CD4-positive, alpha-beta T cell treated with Interleukin-15 for 1 hour (primary cell): ENCODE measurements at regions not wholly inside any gene's neighbourhood (a gene's known extent, or its start where the extent isn't known, plus 50 kb on each side); places are given as distances from the start of the nearest gene placed in this dataset.

Experiments
- DNase-seq: peaks from one replicate; pipeline ENCODE4 v3.0.0-alpha.2; 2020

- no peak for DNase-seq
Measured at GRCh38 chr4:57658673-57659072, 548.5 kb upstream of the IGFBP7 start.

GRCh38 chr4:57658188-57658587 lies 548.0 kb upstream of the IGFBP7 start:
- DNase-seq, result no peak

- DNase-seq, result no peak
Measured at GRCh38 chr4:57655342-57655741, 545.2 kb upstream of the IGFBP7 start.

- no peak for DNase-seq
Measured at GRCh38 chr4:57652779-57653178, 542.6 kb upstream of the IGFBP7 start.

GRCh38 chr4:57640391-57641100 lies 530.4 kb upstream of the IGFBP7 start:
- no peak for DNase-seq

DNA sequence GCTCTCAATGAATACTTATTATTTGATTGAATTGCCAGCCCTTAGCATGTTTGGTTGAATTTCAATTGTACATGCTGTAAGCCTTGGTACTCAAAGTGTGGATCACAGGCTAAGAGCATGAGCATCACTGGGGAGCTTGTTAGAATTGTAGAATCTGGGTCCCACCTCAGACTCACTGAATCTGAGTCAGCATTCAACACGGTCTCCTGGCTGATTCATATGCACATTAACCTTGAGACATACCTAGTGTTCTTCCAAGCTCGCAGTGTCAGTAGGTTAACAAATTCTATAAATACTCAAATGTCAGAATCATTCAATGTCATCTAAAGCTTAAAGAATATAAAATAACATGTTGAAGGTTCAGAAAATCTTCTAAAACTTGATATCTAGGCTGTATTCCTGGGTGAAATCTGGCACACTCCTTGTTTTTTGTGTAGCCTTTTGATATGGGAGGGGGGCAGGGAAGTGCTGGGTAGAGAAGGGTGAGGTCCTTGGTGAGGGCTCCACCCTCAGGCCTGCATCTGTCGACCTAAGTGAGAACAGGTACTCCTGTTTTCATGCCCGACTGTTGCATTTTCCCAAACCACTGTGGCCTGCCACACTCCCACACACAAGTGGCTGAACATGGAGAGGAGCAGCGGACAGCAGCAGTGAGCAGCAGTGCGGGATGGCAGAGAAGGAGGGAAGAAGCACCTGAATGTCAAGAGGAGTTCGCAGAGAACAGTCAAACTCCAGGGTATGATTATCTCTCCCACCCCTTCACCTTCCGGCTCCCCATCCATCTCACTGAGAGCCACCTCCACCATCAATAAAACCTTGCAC lies 529.6 kb upstream of the IGFBP7 start:
- no peak for DNase-seq

DNA sequence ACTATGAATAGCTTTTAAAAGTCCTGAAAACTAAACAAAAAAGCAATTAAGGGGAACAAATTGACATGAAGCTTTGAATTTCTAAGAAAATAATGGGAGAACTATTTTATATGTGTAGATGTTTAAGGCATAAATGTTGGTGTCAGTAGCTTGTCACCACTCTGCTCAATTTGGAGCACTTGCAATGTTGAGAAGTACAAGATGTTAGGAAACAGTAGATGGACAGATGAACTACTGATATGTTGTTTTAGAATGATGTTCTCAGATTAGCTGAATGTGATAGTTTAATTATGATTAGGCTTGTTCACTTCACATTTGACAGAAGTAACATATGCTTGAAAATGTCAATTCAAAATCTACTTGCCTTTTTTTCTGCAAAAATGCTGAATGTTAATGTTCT lies 525.7 kb upstream of the IGFBP7 start:
- DNase-seq, result no peak

DNA sequence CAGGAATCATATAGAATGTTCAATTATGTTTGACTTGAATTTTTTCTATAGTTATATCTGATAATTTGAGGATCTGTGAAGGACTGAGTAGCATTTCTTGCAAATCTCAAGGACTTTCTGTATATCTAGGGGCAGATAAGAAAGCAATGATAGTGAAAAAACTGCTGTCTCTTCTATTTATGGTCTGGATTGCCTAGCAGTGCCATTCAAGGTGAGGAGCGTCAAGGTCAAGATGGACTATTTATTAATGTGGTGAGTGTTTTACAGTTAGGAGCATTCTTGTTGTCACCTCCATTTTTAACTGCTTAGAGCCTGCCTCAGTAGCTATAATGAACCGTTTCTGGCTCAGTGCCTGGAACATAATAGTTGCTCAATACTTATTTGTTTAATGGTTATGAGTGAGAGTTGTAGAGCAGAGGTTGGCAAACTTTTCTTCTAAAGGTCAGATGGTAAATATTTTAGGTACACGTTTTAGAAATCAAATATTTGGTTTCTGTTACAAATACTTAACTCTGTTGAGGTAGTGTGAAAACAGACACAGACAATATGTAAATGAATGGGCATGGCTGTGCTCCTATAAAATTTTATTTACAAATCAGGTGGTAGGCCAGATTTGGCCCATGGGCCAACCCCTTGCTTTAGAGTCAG lies 523.2 kb upstream of the IGFBP7 start:
- DNase-seq, result no peak

DNA sequence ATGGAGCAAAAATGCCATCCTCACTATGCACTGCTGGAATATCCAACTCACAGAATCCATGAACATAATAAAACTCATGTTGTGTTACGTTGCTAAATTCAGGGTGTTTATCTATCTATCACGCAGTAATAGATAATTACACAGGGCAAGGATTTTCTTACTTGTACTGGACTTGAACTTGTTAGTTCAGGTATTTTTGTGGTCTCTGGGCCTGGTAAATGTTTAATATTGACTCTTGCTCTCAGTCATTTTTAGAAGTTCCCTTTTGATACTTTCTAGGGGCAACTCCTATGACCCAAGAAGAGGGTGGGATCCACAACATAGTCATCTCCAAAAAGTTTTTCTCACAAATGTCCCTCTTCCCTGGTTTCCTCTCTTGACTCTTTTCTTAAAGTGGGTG lies 522.4 kb upstream of the IGFBP7 start:
- no peak for DNase-seq

GRCh38 chr4:57631147-57631546 lies 521.0 kb upstream of the IGFBP7 start:
- DNase-seq, result no peak

DNA sequence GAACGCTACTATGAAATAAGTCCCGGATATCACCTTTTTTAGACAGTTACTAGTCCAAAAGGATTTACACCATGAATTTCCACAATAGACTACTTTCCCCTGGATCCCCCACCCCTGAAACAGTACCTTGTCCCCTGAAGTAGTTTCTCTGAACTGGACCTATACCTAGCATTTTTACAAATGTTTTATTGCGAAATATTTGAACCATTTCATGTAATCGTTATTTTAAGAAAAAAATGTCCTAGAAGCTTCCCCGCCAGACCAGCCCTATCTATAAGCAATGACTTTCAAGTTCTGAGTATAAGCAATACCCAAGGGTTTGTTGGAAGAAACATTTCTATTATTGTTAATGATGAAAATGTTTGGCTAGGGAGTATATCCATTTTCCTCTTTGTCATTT lies 517.8 kb upstream of the IGFBP7 start:
- no peak for DNase-seq

GRCh38 chr4:57614257-57614932 lies 504.2 kb upstream of the IGFBP7 start:
- DNase-seq, result no peak

- no peak for DNase-seq
Measured at GRCh38 chr4:57612279-57612678, 502.1 kb upstream of the IGFBP7 start.

GRCh38 chr4:57607566-57608180 lies 497.5 kb upstream of the IGFBP7 start:
- DNase-seq, result no peak

- DNase-seq, result no peak
Measured at GRCh38 chr4:57605376-57605775, 495.2 kb upstream of the IGFBP7 start.

DNA sequence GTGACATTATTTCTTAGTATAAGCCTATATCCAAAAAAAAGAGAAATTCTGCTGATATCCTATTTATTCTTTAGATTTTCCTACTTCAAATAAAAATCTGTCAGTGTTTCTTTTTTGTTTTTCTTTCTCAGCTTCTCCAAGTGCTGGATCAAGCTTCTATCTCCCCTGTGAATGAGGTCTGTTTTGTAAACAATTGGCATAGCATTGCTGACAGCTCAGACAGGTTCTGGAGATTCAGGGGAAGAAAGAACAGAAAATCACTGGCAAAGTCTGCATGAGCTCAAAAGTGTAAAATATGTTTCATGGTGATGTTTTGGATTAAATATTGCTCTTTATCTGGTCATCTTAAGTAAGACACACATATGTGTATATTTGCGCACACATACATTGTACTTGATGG lies 492.0 kb upstream of the IGFBP7 start:
- DNase-seq, result no peak

DNA sequence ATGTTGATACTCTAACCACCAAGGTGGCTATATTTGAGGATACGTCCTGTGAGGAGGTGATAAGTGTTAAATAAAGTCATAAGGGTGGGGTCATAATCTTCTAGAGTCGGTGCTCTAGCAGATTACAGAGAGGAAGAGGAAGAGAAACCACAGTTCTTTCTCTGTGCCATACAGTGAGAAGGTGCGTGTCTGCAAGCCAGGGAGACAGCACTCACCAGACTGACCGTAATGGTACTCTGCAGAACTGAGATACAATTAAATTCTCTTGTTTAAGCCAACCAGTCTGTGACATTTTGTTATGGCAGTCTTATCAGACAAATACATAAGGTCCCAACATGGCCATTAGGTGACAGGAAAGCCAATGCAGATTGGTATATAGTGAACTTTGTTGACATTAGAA lies 480.9 kb upstream of the IGFBP7 start:
- no peak for DNase-seq

DNA sequence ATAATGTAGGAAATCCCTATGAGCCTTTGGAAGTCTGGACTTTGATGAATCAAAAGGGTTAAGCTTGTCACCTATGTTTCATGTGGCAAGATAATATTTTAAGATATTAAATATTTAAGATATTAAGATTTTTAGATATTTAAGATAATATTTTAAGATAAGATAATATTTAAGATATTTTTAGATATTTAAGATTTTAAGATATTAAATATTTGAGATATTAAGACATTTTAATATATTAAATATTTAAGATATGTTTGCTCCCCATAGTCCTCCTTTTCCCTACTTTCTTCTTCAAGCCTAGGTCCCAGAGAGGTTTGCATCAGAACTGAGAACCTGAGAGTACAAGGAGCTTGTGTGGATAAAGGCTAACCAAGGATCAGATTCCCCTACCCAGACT lies 478.4 kb upstream of the IGFBP7 start:
- no peak for DNase-seq

DNA sequence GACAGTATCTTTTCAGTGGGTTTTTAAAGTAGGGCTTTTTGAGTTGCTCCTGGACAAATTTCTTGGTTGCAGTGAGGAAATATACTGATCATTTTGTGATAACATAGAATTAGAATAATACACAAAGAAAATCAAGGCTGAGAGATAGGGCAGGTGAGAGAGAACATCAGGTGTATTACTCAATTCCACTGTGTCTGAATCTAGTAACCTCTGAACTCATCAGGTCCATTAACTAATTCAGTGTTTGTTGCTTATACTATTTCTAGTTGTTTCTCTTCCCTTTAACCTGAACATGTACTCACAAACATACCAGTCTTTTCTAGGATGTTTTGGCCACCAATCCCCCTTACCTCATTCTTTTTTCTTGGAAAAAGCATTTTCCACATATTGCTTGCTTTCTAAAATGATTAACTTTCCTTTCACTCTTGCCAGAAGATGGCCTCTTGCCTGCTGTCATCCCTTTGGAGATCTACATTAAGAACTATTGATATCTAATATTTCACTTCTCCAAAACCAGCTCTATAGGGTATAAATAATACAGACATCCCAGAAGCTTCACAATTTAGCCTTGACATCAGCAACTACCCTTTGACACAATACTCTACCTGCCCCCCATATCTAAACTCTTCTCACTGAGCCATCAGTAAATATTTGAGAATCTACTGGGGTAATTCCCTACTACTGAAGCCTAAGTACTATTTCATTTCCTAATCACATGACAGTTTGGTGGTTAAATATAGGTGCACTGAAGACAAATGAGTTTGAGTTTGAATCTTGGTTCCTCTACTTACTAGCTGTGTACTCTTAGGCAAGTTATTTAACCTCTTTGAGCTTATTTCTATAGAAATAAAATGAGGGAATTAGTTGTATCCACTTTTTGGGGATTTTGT lies 470.8 kb upstream of the IGFBP7 start:
- DNase-seq, result no peak

GRCh38 chr4:57575426-57575825 lies 465.2 kb upstream of the IGFBP7 start:
- DNase-seq, result no peak

DNA sequence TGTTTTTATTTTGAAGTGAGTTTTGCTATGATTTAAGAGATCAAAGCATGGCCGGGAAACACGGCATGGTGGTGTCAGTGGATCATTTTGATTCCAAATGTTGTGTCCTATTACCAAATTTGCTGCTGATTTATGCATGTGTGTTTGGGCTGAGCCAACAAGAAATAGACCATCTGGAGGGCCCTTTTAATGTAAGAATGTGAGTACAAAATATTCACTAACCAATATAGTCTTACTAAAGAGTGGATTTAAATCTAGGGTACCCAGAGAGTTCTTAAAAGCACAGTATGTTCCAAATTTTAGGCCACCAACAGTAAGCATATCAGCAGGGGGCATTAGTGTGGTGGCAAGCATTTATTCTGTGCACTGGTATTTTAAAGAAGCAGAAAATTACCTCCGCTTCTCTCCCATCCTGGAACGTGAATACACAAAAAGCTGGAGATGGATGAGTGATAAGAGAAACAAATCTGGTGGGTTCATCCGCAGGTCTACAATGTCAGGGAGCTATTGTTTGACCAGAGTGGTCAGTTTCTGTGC lies 444.4 kb upstream of the IGFBP7 start:
- DNase-seq, result no peak

DNA sequence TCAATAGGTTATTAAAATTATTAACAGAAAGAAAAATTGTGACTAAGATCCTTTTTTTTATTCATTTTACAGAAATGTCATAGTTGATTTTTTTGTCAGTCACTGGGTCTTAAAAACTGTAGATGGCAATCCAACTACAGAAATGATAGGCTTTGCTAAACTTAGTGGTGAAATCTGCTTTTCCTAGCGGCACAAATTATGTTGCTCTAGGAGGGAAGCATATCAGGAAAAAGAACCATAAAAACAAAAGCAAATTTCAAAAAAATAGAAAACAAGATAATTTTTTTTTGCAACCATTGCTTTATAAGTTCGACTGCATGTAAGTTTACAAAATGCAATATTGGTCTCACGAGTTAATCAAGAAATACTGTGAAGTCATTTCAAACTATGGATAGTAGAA lies 443.5 kb upstream of the IGFBP7 start:
- DNase-seq, result no peak
